Stomach (tissue), 8 donors: ENCODE measurements at regions not wholly inside any gene's neighbourhood (a gene's known extent, or its start where the extent isn't known, plus 50 kb on each side); places are given as distances from the start of the nearest gene placed in this dataset.

Experiments
- DNase-seq, 2 donors: peaks; one replicate each; pipeline versions ENCODE4 v3.0.0 to v3.0.0-alpha.2; 2013 to 2019
- H3K27ac ChIP-seq, 5 donors: fragments of 200-600 bp in 4 of 5; sonication (generic) in 4 of 5; one replicate each; pipeline ENCODE4 v1.5.1; 2013 to 2019; ENCODE audit warnings: mild to moderate bottlenecking in 1 of 5, moderate library complexity in 1 of 5
- H3K27me3 ChIP-seq, 3 donors: fragments of 200-600 bp; sonication (generic); one replicate each; pipeline ENCODE4 v1.5.1; 2017 to 2019; ENCODE audit warnings: mixed run types in 1 of 3
- H3K36me3 ChIP-seq, 4 donors: fragments of 200-600 bp; sonication (generic); 1 replicate in 3 of 4; 2 replicates in 1 of 4; pipeline ENCODE4 v1.5.1; 2016 to 2019
- H3K4me1 ChIP-seq, 4 donors: fragments of 200-600 bp; sonication (generic); one replicate each; pipeline ENCODE4 v1.5.1; 2016 to 2019
- H3K4me3 ChIP-seq, 4 donors: fragments of 200-600 bp; sonication (generic) in 3 of 4; one replicate each; pipeline ENCODE4 v1.5.1; 2016 to 2019; ENCODE audit warnings: mild to moderate bottlenecking in 1 of 4
- H3K9me3 ChIP-seq, 4 donors: fragments of 200-600 bp; sonication (generic); one replicate each; pipeline ENCODE4 v1.5.1; 2016 to 2019
- EP300 ChIP-seq: sonication (generic); formaldehyde crosslinking; IDR thresholded peaks from one replicate; pipeline ENCODE4 v1.6.1; 2017; ENCODE audit warnings: antibody characterized with exemption
- POLR2A ChIP-seq, 4 donors: fragments of 450-650 bp; IDR thresholded peaks; one replicate each; pipeline ENCODE4 v1.6.1; 2016; ENCODE audit warnings: antibody characterized with exemption in 4 of 4, control low read depth in 2 of 4, mild to moderate bottlenecking in 1 of 4, moderate library complexity in 1 of 4
- POLR2AphosphoS5 ChIP-seq, 3 donors: sonication (generic); formaldehyde crosslinking; IDR thresholded peaks; one replicate each; pipeline ENCODE4 v1.6.1; 2016; ENCODE audit warnings: antibody characterized with exemption in 3 of 3
- WGBS, 5 donors: extraction: QIAGEN DNeasy Blood & Tissue Kit in 3 of 5; methylation state at CpG; one replicate each; pipeline versions ENCODE4 v1.1.5 to v1.1.7; 2013 to 2018; 5-methylcytosine and 5-hydroxymethylcytosine counted together
- intact Hi-C: fragments of 100-400 bp; cut with DNase I; formaldehyde crosslinking; loops from one replicate; pipeline ENCODE4 v1.15.1; 2023; ENCODE audit warnings: low total_unique reads
- TF ChIP-seq, protein P1 (sequence below), 7 experiments: fragments of 450-650 bp in 4 of 7; fragments of 200-600 bp in 3 of 7; sonication (generic) in 3 of 7; IDR thresholded peaks; one replicate each; pipeline ENCODE4 v1.5.1; 2016 to 2019; ENCODE audit warnings: antibody characterized with exemption in 7 of 7, control low read depth in 2 of 7, mild to moderate bottlenecking in 1 of 7
- donor health status: healthy with polysubstance abuse.
- donor health status: Bipolar disorder and iron deficiency.
- donor health status: healthy.

- Histone ChIP-seq H3K27ac (no peak overlapping the region), H3K4me1 (no peaks in the 10 kb centered on the region), H3K9me3 (no peaks in the 10 kb centered on the region), H3K36me3 (no peaks in the 10 kb centered on the region), H3K4me3 (no peak overlapping the region), H3K27me3 (no peaks in the 10 kb centered on the region)
- DNase-seq, result no peak
- intact Hi-C loops, result no loop called here
- TF ChIP-seq EP300, result no peak
- WGBS, 5 donors, result 61 to 80% (median 75%) methylated on average over 3 of the region's 3 CpGs
These were observed 93.1 kb downstream of the OAT start for GRCh38 chr10:124325633-124325914.

DNA sequence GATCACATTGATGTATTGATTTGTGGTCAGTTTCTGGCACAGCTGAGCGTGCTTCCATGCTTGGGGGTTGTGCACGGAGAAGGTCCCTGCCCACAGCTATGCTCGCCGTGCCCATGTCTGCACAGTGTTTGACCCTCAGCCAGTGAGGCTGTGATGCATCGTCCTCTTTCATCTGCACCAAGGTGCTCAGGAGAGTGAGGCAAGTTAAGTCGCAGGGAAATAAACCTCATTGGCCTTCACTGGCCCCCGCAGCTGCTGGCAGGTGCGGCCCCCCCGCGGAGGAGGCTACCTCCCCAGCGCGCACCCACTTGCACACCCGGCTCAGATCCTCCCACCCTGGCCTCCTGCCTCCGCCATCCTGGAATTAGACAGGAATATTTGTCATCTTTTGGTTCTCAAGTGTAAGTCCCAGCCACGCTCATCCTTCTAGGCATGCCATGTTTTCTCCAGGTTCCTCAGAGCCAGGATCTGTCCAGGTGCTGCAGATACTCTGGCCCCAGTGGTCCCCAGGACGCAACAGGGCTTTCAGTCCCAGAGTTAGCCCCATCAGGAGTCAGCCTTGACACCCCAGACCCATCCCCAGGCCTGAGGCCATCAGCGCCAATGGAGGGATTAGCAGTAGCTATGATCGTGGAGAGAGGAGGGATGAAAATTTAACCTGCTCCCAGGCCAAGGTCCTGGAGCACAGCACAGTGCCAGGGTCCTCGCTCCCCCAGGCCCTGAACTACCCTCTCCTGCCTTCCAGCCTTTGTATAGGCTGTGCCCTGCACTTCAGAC is 93.7 kb downstream of the OAT start:
- DNase-seq, result no peak
- intact Hi-C loops, result no loop called here
- 75 to 85% (median 80%) methylated on average over 17 to 19 of the region's 19 CpGs for WGBS, 5 donors
- Histone ChIP-seq H3K36me3 (no peaks in the 10 kb centered on the region), H3K27ac (no peak overlapping the region), H3K9me3 (no peaks in the 10 kb centered on the region), H3K4me1 (no peaks in the 10 kb centered on the region), H3K27me3 (no peaks in the 10 kb centered on the region), H3K4me3 (no peak overlapping the region)
- TF ChIP-seq EP300 (no peak), POLR2AphosphoS5 (IDR thresholded peaks at IDR 0.05) (no peak), POLR2A (IDR thresholded peaks at IDR 0.05) (no peak)
- TF ChIP-seq, protein P1, sequence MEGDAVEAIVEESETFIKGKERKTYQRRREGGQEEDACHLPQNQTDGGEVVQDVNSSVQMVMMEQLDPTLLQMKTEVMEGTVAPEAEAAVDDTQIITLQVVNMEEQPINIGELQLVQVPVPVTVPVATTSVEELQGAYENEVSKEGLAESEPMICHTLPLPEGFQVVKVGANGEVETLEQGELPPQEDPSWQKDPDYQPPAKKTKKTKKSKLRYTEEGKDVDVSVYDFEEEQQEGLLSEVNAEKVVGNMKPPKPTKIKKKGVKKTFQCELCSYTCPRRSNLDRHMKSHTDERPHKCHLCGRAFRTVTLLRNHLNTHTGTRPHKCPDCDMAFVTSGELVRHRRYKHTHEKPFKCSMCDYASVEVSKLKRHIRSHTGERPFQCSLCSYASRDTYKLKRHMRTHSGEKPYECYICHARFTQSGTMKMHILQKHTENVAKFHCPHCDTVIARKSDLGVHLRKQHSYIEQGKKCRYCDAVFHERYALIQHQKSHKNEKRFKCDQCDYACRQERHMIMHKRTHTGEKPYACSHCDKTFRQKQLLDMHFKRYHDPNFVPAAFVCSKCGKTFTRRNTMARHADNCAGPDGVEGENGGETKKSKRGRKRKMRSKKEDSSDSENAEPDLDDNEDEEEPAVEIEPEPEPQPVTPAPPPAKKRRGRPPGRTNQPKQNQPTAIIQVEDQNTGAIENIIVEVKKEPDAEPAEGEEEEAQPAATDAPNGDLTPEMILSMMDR (IDR thresholded peaks at IDR 0.05), result no peak

DNA sequence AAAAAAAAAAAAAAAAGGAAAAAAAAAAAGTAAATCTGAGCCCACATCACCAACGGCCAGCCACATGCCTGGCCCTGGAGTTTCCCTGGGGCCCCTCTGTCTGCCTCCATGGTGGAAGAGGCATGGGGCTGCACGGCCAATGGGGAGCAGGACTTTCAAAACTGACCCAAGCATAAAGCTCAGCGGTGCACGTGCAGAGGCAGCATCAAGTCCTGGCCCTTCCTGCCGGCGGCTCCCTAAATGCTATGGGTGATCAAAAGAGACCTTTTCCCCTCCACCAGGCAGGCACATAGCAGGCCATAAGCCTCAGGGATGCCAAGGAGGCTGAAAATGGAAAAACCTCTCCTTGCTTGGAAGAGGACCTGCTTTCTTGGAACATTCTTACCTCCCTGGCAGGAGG is 94.3 kb downstream of the OAT start:
- no peak for DNase-seq
- TF ChIP-seq, protein P1 (IDR thresholded peaks at IDR 0.05), result no peak
- TF ChIP-seq POLR2AphosphoS5 (IDR thresholded peaks at IDR 0.05), result no peak
- no peak for TF ChIP-seq EP300
- no peak for TF ChIP-seq POLR2A (IDR thresholded peaks at IDR 0.05)
- H3K9me3 ChIP-seq, result no peaks in the 10 kb centered on the region
- H3K36me3 ChIP-seq, result no peaks in the 10 kb centered on the region
- intact Hi-C loops, result no loop called here
- H3K4me3 ChIP-seq, result no peak overlapping the region
- WGBS, 5 donors, result 59 to 73% (median 63%) methylated on average over 6 of the region's 6 CpGs
- H3K27me3 ChIP-seq, result no peaks in the 10 kb centered on the region
- no peak overlapping the region for H3K27ac ChIP-seq
- H3K4me1 ChIP-seq, result no peaks in the 10 kb centered on the region

GRCh38 chr10:124323806-124324205 is 94.9 kb downstream of the OAT start:
- no peak overlapping the region for H3K27ac ChIP-seq
- no peaks in the 10 kb centered on the region for H3K9me3 ChIP-seq
- DNase-seq, result no peak
- H3K27me3 ChIP-seq, result no peaks in the 10 kb centered on the region
- TF ChIP-seq POLR2AphosphoS5 (IDR thresholded peaks at IDR 0.05) (no peak), EP300 (no peak), POLR2A (IDR thresholded peaks at IDR 0.05) (no peak)
- TF ChIP-seq, protein P1 (IDR thresholded peaks at IDR 0.05), result no peak
- intact Hi-C loops, result no loop called here
- H3K36me3 ChIP-seq, result no peaks in the 10 kb centered on the region
- no peak overlapping the region for H3K4me3 ChIP-seq
- H3K4me1 ChIP-seq, result no peaks in the 10 kb centered on the region
- WGBS, 5 donors, result 58 to 75% (median 64%) methylated on average over 5 of the region's 5 CpGs

DNA sequence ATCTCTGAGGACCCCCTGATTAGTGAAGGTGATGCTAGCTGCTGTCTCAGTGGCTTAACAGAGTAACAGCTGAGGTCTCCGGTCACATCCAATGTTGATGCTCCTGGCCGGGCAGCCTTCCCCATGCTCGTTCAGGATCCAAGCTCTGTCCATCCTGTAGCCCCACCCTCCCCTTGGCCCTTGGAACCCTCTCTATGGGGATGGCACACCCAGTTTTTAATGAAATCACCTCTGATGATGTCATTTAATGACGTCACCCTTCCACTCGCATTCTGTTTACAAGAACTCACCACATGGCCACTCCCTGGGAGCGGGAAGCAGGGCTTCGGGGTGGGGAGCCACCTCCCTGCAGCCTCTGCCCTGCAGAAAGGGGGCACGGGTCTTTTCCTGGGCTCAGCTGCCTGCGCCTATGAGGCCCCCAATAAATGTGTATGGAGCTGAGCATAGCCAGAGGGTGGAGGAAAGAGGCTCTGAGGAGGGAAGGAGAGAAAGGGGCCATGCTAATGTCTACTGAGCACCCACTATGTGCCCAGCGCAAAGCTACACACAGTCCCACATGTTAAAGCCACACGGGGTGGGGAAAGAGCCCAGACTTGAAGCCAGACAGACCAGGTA is 95.5 kb downstream of the OAT start:
- Histone ChIP-seq H3K27ac (no peak overlapping the region), H3K9me3 (no peaks in the 10 kb centered on the region), H3K36me3 (no peaks in the 10 kb centered on the region), H3K4me1 (no peaks in the 10 kb centered on the region), H3K27me3 (no peaks in the 10 kb centered on the region), H3K4me3 (no peak overlapping the region)
- 53 to 61% (median 55%) methylated on average over 11 of the region's 11 CpGs for WGBS, 5 donors
- intact Hi-C loops, result no loop called here
- peak in 1 of 2 donors; percentile 44 for DNase-seq
- TF ChIP-seq EP300, result no peak
- no peak for TF ChIP-seq POLR2A (IDR thresholded peaks at IDR 0.05)
- no peak for TF ChIP-seq POLR2AphosphoS5 (IDR thresholded peaks at IDR 0.05)
- TF ChIP-seq, protein P1 (IDR thresholded peaks at IDR 0.05), result no peak
